ENCODE measurements at regions not wholly inside any gene's neighbourhood (a gene's known extent, or its start where the extent isn't known, plus 50 kb on each side); places are given as distances from the start of the nearest gene placed in this dataset.
A peak's percentile ranks its signal among the peaks of the same experiment; 100 is the strongest.

- ATAC-seq (ENCODE audit: low read depth), result no peak
- no peak for DNase-seq (ENCODE audit: low spot score)
- no peak overlapping the region for H3K27ac ChIP-seq (ENCODE audit: poor library complexity, severe bottlenecking)
- H3K4me1 ChIP-seq (ENCODE audit: insufficient read depth, poor library complexity, severe bottlenecking), result peaks cover 19% of the 10 kb centered on the region
- H3K4me3 ChIP-seq (ENCODE audit: severe bottlenecking), result no peak overlapping the region
- TF ChIP-seq, protein P1, sequence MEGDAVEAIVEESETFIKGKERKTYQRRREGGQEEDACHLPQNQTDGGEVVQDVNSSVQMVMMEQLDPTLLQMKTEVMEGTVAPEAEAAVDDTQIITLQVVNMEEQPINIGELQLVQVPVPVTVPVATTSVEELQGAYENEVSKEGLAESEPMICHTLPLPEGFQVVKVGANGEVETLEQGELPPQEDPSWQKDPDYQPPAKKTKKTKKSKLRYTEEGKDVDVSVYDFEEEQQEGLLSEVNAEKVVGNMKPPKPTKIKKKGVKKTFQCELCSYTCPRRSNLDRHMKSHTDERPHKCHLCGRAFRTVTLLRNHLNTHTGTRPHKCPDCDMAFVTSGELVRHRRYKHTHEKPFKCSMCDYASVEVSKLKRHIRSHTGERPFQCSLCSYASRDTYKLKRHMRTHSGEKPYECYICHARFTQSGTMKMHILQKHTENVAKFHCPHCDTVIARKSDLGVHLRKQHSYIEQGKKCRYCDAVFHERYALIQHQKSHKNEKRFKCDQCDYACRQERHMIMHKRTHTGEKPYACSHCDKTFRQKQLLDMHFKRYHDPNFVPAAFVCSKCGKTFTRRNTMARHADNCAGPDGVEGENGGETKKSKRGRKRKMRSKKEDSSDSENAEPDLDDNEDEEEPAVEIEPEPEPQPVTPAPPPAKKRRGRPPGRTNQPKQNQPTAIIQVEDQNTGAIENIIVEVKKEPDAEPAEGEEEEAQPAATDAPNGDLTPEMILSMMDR (IDR thresholded peaks at IDR 0.05; ENCODE audit: poor library complexity, severe bottlenecking), result no peak
- no peaks in the 10 kb centered on the region for H3K27me3 ChIP-seq (ENCODE audit: insufficient read depth, poor library complexity, severe bottlenecking)
- H3K36me3 ChIP-seq (ENCODE audit: low read depth), result no peaks in the 10 kb centered on the region
- no peaks in the 10 kb centered on the region for H3K9me3 ChIP-seq (ENCODE audit: severe bottlenecking)
These were observed 1131.0 kb downstream of the AACS start for GRCh38 chr12:126196263-126196662.

- Histone ChIP-seq H3K36me3 (ENCODE audit: low read depth) (no peaks in the 10 kb centered on the region), H3K9me3 (ENCODE audit: severe bottlenecking) (no peaks in the 10 kb centered on the region), H3K4me3 (ENCODE audit: severe bottlenecking) (no peak overlapping the region), H3K27ac (ENCODE audit: poor library complexity, severe bottlenecking) (peak overlapping the region; percentile 77), H3K27me3 (ENCODE audit: insufficient read depth, poor library complexity, severe bottlenecking) (no peaks in the 10 kb centered on the region), H3K4me1 (ENCODE audit: insufficient read depth, poor library complexity, severe bottlenecking) (peaks cover 19% of the 10 kb centered on the region)
- TF ChIP-seq, protein P1 (IDR thresholded peaks at IDR 0.05; ENCODE audit: poor library complexity, severe bottlenecking), result no peak
- DNase-seq (ENCODE audit: low spot score) (no peak), ATAC-seq (ENCODE audit: low read depth) (no peak)
These were observed 1133.3 kb downstream of the AACS start for GRCh38 chr12:126198516-126198915.

GRCh38 chr12:126198966-126199692 lies 1133.9 kb downstream of the AACS start:
- H3K36me3 ChIP-seq (ENCODE audit: low read depth), result no peaks in the 10 kb centered on the region
- H3K27me3 ChIP-seq (ENCODE audit: insufficient read depth, poor library complexity, severe bottlenecking), result no peaks in the 10 kb centered on the region
- no peaks in the 10 kb centered on the region for H3K9me3 ChIP-seq (ENCODE audit: severe bottlenecking)
- ATAC-seq (ENCODE audit: low read depth), result peak; percentile 90
- H3K27ac ChIP-seq (ENCODE audit: poor library complexity, severe bottlenecking), result peak overlapping the region; percentile 77
- H3K4me1 ChIP-seq (ENCODE audit: insufficient read depth, poor library complexity, severe bottlenecking), result peaks cover 19% of the 10 kb centered on the region
- DNase-seq (ENCODE audit: low spot score), result no peak
- no peak overlapping the region for H3K4me3 ChIP-seq (ENCODE audit: severe bottlenecking)
- TF ChIP-seq, protein P1 (IDR thresholded peaks at IDR 0.05; ENCODE audit: poor library complexity, severe bottlenecking), result no peak

DNA sequence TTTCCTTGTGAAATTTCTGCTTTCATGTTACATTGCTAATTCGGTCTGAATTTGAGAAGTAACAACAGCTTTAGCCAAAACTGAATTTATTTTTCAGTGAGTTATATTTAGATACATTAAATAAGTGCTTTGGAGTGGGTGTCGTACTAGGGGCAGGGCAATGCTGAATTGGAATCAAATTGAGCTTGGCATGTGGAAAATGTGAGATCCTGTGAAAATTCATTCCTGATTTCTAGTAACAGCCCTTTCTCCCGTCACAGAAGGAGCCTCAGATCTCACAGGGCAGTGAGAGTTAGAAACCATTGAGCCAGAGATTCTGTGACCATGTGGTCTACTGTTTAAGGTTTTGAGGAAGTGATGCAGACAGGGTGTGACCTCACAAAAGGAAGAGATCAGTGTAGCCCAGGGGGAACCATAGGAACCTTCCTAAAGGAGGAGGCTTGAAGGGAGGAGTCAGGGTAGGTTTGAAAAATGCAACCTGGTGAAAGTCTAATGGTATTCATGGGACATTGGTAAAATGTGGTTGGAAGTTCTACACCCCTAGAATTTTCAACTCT lies 1136.8 kb downstream of the AACS start:
- H3K9me3 ChIP-seq (ENCODE audit: severe bottlenecking), result no peaks in the 10 kb centered on the region
- TF ChIP-seq, protein P1 (IDR thresholded peaks at IDR 0.05; ENCODE audit: poor library complexity, severe bottlenecking), result no peak
- ATAC-seq (ENCODE audit: low read depth), result no peak
- no peak overlapping the region for H3K4me3 ChIP-seq (ENCODE audit: severe bottlenecking)
- no peaks in the 10 kb centered on the region for H3K27me3 ChIP-seq (ENCODE audit: insufficient read depth, poor library complexity, severe bottlenecking)
- H3K4me1 ChIP-seq (ENCODE audit: insufficient read depth, poor library complexity, severe bottlenecking), result peaks cover 19% of the 10 kb centered on the region
- no peak overlapping the region for H3K27ac ChIP-seq (ENCODE audit: poor library complexity, severe bottlenecking)
- no peak for DNase-seq (ENCODE audit: low spot score)
- H3K36me3 ChIP-seq (ENCODE audit: low read depth), result no peaks in the 10 kb centered on the region

- ATAC-seq (ENCODE audit: low read depth), result no peak
- Histone ChIP-seq H3K27ac (ENCODE audit: poor library complexity, severe bottlenecking) (no peak overlapping the region), H3K4me3 (ENCODE audit: severe bottlenecking) (no peak overlapping the region), H3K9me3 (ENCODE audit: severe bottlenecking) (no peaks in the 10 kb centered on the region), H3K27me3 (ENCODE audit: insufficient read depth, poor library complexity, severe bottlenecking) (no peaks in the 10 kb centered on the region), H3K36me3 (ENCODE audit: low read depth) (no peaks in the 10 kb centered on the region), H3K4me1 (ENCODE audit: insufficient read depth, poor library complexity, severe bottlenecking) (peaks cover 8% of the 10 kb centered on the region)
- TF ChIP-seq, protein P1 (IDR thresholded peaks at IDR 0.05; ENCODE audit: poor library complexity, severe bottlenecking), result no peak
- DNase-seq (ENCODE audit: low spot score), result no peak
These were observed 1139.1 kb downstream of the AACS start for GRCh38 chr12:126204326-126204725.
